ENCODE measurements at regions not wholly inside any gene's neighbourhood (a gene's known extent, or its start where the extent isn't known, plus 50 kb on each side); places are given as distances from the start of the nearest gene placed in this dataset.

GRCh38 chr6:27830600-27831433, 81.4 kb downstream of the OR2B2 start (continued):
- TF ChIP-seq ZNF275 (CRISPR knock-in tag; IDR thresholded peaks at IDR 0.05; ENCODE audit: borderline replicate concordance) (peak; percentile 68; the same call in 1 of the 2 replicates), MYPOP (CRISPR knock-in tag; IDR thresholded peaks at IDR 0.05) (peak; percentile 41; the same call in 1 of the 2 replicates), FIP1L1 (IDR thresholded peaks at IDR 0.05; ENCODE audit: borderline replicate concordance, insufficient read depth, low read depth, low read length) (peak; percentile 99), TEF (CRISPR knock-in tag; IDR thresholded peaks at IDR 0.05) (peak; percentile 85; the same call in 1 of the 2 replicates), HINFP (CRISPR knock-in tag; IDR thresholded peaks at IDR 0.05; ENCODE audit: low read depth) (peak; percentile 99), ZC3H4 (CRISPR knock-in tag; IDR thresholded peaks at IDR 0.05; ENCODE audit: borderline replicate concordance) (peak; percentile 100), TAF1 (CRISPR knock-in tag; IDR thresholded peaks at IDR 0.05) (peak; percentile 74), ZNF800 (CRISPR knock-in tag; IDR thresholded peaks at IDR 0.05) (peak; percentile 65; the same call in 1 of the 2 replicates), ZNF605 (CRISPR knock-in tag; IDR thresholded peaks at IDR 0.05) (peak; percentile 78), ZNF562 (CRISPR knock-in tag; IDR thresholded peaks at IDR 0.05; ENCODE audit: borderline replicate concordance) (0 out of 2 replicates have a peak, but pooled peaks have one; percentile 45), ASH2L (IDR thresholded peaks at IDR 0.05; ENCODE audit: insufficient read length, low read depth, low read length) (peak; percentile 71), RBM39 (IDR thresholded peaks at IDR 0.05; ENCODE audit: low read depth, low read length, poor library complexity, severe bottlenecking) (peak; percentile 38), AFF4 (CRISPR knock-in tag; IDR thresholded peaks at IDR 0.05) (peak; percentile 97)

Data from HepG2 (cell line).